H9 (cell line): ENCODE measurements at regions not wholly inside any gene's neighbourhood (a gene's known extent, or its start where the extent isn't known, plus 50 kb on each side); places are given as distances from the start of the nearest gene placed in this dataset.

Source experiments
- DNase-seq: peaks from one replicate; pipeline ENCODE4 v3.0.0-alpha.2; 2017
- H2AFZ ChIP-seq: one replicate; pipeline ENCODE4 v1.6.1; 2013; ENCODE audit warnings: mild to moderate bottlenecking, low read length, control low read depth, moderate library complexity
- H2AK5ac ChIP-seq: 2 replicates; pipeline ENCODE4 v1.6.1; 2013; ENCODE audit warnings: low read length, control low read depth, mixed read lengths; ENCODE audit not compliant: insufficient read length
- H2BK120ac ChIP-seq: one replicate; pipeline ENCODE4 v1.6.1; 2013; ENCODE audit warnings: low read depth, mild to moderate bottlenecking, low read length, control low read depth, inconsistent platforms; ENCODE audit not compliant: poor library complexity, severe bottlenecking
- H2BK12ac ChIP-seq: 2 replicates; pipeline ENCODE4 v1.6.1; 2013; ENCODE audit warnings: low read length, control low read depth, mixed read lengths, low read depth; ENCODE audit not compliant: insufficient read length
- H2BK15ac ChIP-seq: 2 replicates; pipeline ENCODE4 v1.6.1; 2013; ENCODE audit warnings: low read depth, low read length, control low read depth
- H2BK20ac ChIP-seq: one replicate; pipeline ENCODE4 v1.6.1; 2013; ENCODE audit warnings: low read depth, mild to moderate bottlenecking, low read length, control low read depth, inconsistent platforms; ENCODE audit not compliant: poor library complexity, severe bottlenecking
- H2BK5ac ChIP-seq: 2 replicates; pipeline ENCODE4 v1.6.1; 2013; ENCODE audit warnings: low read length, control low read depth, mixed read lengths; ENCODE audit not compliant: insufficient read length
- H3K14ac ChIP-seq: 2 replicates; pipeline ENCODE4 v1.6.1; 2013; ENCODE audit warnings: low read length, control low read depth; ENCODE audit not compliant: insufficient read depth
- H3K18ac ChIP-seq: 2 replicates; pipeline ENCODE4 v1.6.1; 2013; ENCODE audit warnings: low read depth, mild to moderate bottlenecking, mixed read lengths, low read length, control low read depth; ENCODE audit not compliant: insufficient read length
- H3K23ac ChIP-seq: 2 replicates; pipeline ENCODE4 v1.6.1; 2013; ENCODE audit warnings: low read length, control low read depth, mixed read lengths, low read depth; ENCODE audit not compliant: insufficient read length
- H3K23me2 ChIP-seq: 2 replicates; pipeline ENCODE4 v1.6.1; 2013; ENCODE audit warnings: low read depth, mild to moderate bottlenecking, mixed read lengths, low read length, control low read depth; ENCODE audit not compliant: insufficient read length, poor library complexity, severe bottlenecking
- H3K27ac ChIP-seq: 2 replicates; pipeline ENCODE4 v1.5.1; 2013; ENCODE audit warnings: low read length, control low read depth, mixed read lengths, low read depth; ENCODE audit not compliant: insufficient read length
- H3K27me3 ChIP-seq: 2 replicates; pipeline ENCODE4 v1.6.1; 2013; ENCODE audit warnings: low read length, control low read depth, inconsistent platforms; ENCODE audit not compliant: insufficient read depth
- H3K4ac ChIP-seq: 2 replicates; pipeline ENCODE4 v1.6.1; 2013; ENCODE audit warnings: low read depth, mild to moderate bottlenecking, control low read depth, inconsistent platforms, low read length, moderate library complexity
- H3K4me1 ChIP-seq: 2 replicates; pipeline ENCODE4 v1.6.1; 2013; ENCODE audit warnings: low read length, control low read depth, inconsistent platforms; ENCODE audit not compliant: insufficient read depth
- H3K4me2 ChIP-seq: 2 replicates; pipeline ENCODE4 v1.6.1; 2013; ENCODE audit warnings: low read length, control low read depth, mixed read lengths; ENCODE audit not compliant: insufficient read length, insufficient read depth
- H3K56ac ChIP-seq: 2 replicates; pipeline ENCODE4 v1.6.1; 2013; ENCODE audit warnings: low read depth, mild to moderate bottlenecking, mixed read lengths, low read length, control low read depth; ENCODE audit not compliant: insufficient read length
- H3K79me1 ChIP-seq: 2 replicates; pipeline ENCODE4 v1.6.1; 2013; ENCODE audit warnings: low read depth, mild to moderate bottlenecking, moderate library complexity, low read length, control low read depth, inconsistent platforms; ENCODE audit not compliant: insufficient read depth, poor library complexity, severe bottlenecking
- H3K79me2 ChIP-seq: 2 replicates; pipeline ENCODE4 v1.6.1; 2013; ENCODE audit warnings: low read length, control low read depth, inconsistent platforms; ENCODE audit not compliant: insufficient read depth
- H3K9ac ChIP-seq: 2 replicates; pipeline ENCODE4 v1.6.1; 2013; ENCODE audit warnings: low read length, control low read depth, mixed read lengths; ENCODE audit not compliant: insufficient read length; ENCODE audit errors: extremely low read depth
- H3K9me3 ChIP-seq: one replicate; pipeline ENCODE4 v1.6.1; 2013; ENCODE audit warnings: low read depth, low read length, inconsistent platforms; ENCODE audit not compliant: control insufficient read depth
- H3T11ph ChIP-seq: one replicate; pipeline ENCODE4 v1.6.1; 2013; ENCODE audit warnings: mild to moderate bottlenecking, low read length, control low read depth, inconsistent platforms
- H4K20me1 ChIP-seq: one replicate; pipeline ENCODE4 v1.6.1; 2013; ENCODE audit not compliant: control insufficient read depth, insufficient read length, insufficient read depth
- H4K5ac ChIP-seq: 2 replicates; pipeline ENCODE4 v1.6.1; 2013; ENCODE audit warnings: low read depth, mild to moderate bottlenecking, mixed read lengths, low read length, control low read depth; ENCODE audit not compliant: insufficient read length
- H4K8ac ChIP-seq: replicated peaks from 2 replicates; pipeline ENCODE4 v1.6.1; 2013; ENCODE audit warnings: low read length, control low read depth, mixed read lengths, low read depth; ENCODE audit not compliant: insufficient read length
- H4K91ac ChIP-seq: 2 replicates; pipeline ENCODE4 v1.6.1; 2013; ENCODE audit warnings: low read depth, mild to moderate bottlenecking, moderate library complexity, mixed read lengths, low read length, control low read depth; ENCODE audit not compliant: insufficient read length
- H3K27ac Mint-ChIP-seq, 3 experiments: 2 replicates in 2 of 3; 3 replicates in 1 of 3; pipeline ENCODE4 v1.8.0; 2020 to 2021; ENCODE audit warnings: mixed read lengths in 3 of 3, mild to moderate bottlenecking in 1 of 3, moderate library complexity in 1 of 3
- H3K27me3 Mint-ChIP-seq: 2 replicates; pipeline ENCODE4 v1.8.0; 2021; ENCODE audit warnings: low read depth, mild to moderate bottlenecking, moderate library complexity, mixed read lengths
- H3K36me3 Mint-ChIP-seq, 3 experiments: 2 replicates in 2 of 3; 3 replicates in 1 of 3; pipeline ENCODE4 v1.8.0; 2020 to 2021; ENCODE audit warnings: low read depth in 3 of 3, mixed read lengths in 3 of 3; ENCODE audit not compliant: insufficient read depth in 1 of 3
- H3K4me1 Mint-ChIP-seq, 2 experiments: 2 replicates each; pipeline ENCODE4 v1.8.0; 2020; ENCODE audit warnings: mixed read lengths in 2 of 2
- H3K4me3 Mint-ChIP-seq, 2 experiments: 2 replicates in 1 of 2; 3 replicates in 1 of 2; pipeline ENCODE4 v1.8.0; 2020 to 2021; ENCODE audit warnings: mild to moderate bottlenecking in 2 of 2, mixed read lengths in 2 of 2, moderate library complexity in 1 of 2
- H3K9me3 Mint-ChIP-seq, 2 experiments: 2 replicates in 1 of 2; 3 replicates in 1 of 2; pipeline ENCODE4 v1.8.0; 2020; ENCODE audit warnings: mild to moderate bottlenecking in 2 of 2, mixed read lengths in 2 of 2, moderate library complexity in 1 of 2
- WGBS: extraction: QIAGEN DNeasy Blood & Tissue Kit; methylation state at CpG from one replicate; pipeline ENCODE4 v1.1.7; 2013; ENCODE audit warnings: missing lambda C conversion rate, low lambda C conversion rate, mixed read lengths; ENCODE audit not compliant: insufficient read length; ENCODE audit errors: extremely low coverage; 5-methylcytosine and 5-hydroxymethylcytosine counted together
- TF ChIP-seq, protein P1 (sequence below): fragments of 200-600 bp; sonication (generic); conservative IDR thresholded peaks from 3 replicates; pipeline ENCODE4 v1.8.0; 2021; ENCODE audit warnings: antibody characterized with exemption, mild to moderate bottlenecking

DNA sequence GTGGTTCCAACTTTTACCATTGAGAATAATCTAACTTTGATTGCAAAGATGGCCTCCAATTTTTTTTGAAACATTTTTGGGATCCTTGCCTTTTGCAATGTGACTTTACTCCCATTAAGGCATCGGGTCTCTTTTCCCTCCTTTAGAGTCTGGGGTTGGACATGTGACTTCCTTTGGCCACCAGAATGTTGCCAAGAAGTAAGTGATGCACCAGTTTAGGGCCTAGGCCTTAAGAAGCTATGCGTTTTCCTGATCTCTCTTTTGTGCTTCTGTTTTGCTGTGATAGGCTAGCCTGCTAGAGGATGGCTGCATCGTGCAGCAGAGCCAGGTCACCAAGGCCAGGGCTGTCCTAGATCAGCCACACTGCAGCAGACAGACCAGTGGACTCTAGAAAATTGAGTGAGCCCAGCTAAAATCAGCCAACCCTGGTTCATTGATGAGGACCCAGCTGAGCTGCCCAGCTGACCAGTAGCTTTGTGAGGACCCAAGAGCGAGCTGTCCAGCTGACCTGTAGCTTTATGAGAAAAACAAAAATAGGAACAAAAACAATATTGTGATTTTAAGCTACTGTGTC, 594.0 kb upstream of the JAG1 start:
- H3K36me3 Mint-ChIP-seq, result no peaks in the 10 kb centered on the region; a peak in 1 of 7 replicates
- H3K4me1 Mint-ChIP-seq, result peaks cover 43 to 46% of the 10 kb centered on the region in 2 experiments
- Histone ChIP-seq H2BK15ac (no peak overlapping the region), H3K9me3 (no peaks in the 10 kb centered on the region), H3T11ph (no peak overlapping the region), H4K5ac (no peak overlapping the region), H3K4me2 (no peak overlapping the region), H3K79me1 (no peaks in the 10 kb centered on the region), H4K8ac (no peak overlapping the region), H3K23ac (no peak overlapping the region), H4K91ac (no peak overlapping the region), H3K23me2 (no peaks in the 10 kb centered on the region), H2BK12ac (no peak overlapping the region), H3K27me3 (no peaks in the 10 kb centered on the region), H2AFZ (no peak overlapping the region), H3K56ac (no peak overlapping the region), H3K9ac (no peak overlapping the region), H3K27ac (no peak overlapping the region), H2BK120ac (no peak overlapping the region), H3K79me2 (no peaks in the 10 kb centered on the region), H3K14ac (no peak overlapping the region), H3K4ac (no peak overlapping the region), H2BK20ac (no peak overlapping the region), H4K20me1 (no peaks in the 10 kb centered on the region), H2AK5ac (no peak overlapping the region), H3K18ac (no peak overlapping the region), H3K4me1 (peaks cover 8% of the 10 kb centered on the region), H2BK5ac (no peak overlapping the region)
- peak overlapping the region in 2 of 3 experiments; percentile 31 to 83; a peak in 3 of 7 replicates for H3K27ac Mint-ChIP-seq
- TF ChIP-seq, protein P1, sequence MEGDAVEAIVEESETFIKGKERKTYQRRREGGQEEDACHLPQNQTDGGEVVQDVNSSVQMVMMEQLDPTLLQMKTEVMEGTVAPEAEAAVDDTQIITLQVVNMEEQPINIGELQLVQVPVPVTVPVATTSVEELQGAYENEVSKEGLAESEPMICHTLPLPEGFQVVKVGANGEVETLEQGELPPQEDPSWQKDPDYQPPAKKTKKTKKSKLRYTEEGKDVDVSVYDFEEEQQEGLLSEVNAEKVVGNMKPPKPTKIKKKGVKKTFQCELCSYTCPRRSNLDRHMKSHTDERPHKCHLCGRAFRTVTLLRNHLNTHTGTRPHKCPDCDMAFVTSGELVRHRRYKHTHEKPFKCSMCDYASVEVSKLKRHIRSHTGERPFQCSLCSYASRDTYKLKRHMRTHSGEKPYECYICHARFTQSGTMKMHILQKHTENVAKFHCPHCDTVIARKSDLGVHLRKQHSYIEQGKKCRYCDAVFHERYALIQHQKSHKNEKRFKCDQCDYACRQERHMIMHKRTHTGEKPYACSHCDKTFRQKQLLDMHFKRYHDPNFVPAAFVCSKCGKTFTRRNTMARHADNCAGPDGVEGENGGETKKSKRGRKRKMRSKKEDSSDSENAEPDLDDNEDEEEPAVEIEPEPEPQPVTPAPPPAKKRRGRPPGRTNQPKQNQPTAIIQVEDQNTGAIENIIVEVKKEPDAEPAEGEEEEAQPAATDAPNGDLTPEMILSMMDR, result no peak
- H3K9me3 Mint-ChIP-seq, result no peaks in the 10 kb centered on the region
- no peaks in the 10 kb centered on the region for H3K27me3 Mint-ChIP-seq
- no CpG with 5 or more reads among the region's 4 CpGs for WGBS
- H3K4me3 Mint-ChIP-seq, result no peak overlapping the region
- DNase-seq, result no peak
